Hematopoietic multipotent progenitor cell treated with erythropoietin and hydrocortisone succinate and interleukin-3 and kit ligand, for 15 days (in vitro differentiated cells): ENCODE measurements at regions not wholly inside any gene's neighbourhood (a gene's known extent, or its start where the extent isn't known, plus 50 kb on each side); places are given as distances from the start of the nearest gene placed in this dataset.
"Not testable (repeated sequence)": the region's sequence is repeated elsewhere in the genome, so short reads cannot be mapped to it uniquely, and the experiment has no call there.

ENCODE experiments used
- DNase-seq: peaks from one replicate; pipeline ENCODE4 v3.0.0-alpha.2; 2015; ENCODE audit warnings: low spot score

- DNase-seq = no peak
Observed at GRCh38 chr13:28607187-28607955, 51.6 kb upstream of the POMP start.

DNA sequence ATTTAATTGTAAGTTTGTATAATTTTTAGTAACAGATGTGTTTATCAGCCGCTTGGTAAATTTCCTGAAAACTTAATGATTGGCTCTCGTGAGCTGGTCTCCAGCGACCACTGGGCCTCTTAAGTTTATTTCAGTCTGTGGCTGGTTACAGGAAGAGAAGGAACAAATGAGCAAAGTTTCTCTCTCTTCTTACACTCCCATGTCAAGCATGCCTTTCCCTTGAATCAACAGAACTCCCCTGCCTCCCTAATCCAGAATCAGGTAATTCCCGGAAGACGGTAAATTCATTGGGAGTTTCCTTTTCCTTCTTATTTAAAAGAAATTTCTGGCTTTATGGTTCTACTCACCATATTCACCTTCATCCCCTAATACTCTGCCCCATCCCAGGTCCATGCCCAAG is 52.5 kb upstream of the POMP start:
- no peak for DNase-seq

GRCh38 chr13:28605147-28605546 is 53.8 kb upstream of the POMP start:
- DNase-seq = not testable (repeated sequence)

DNA sequence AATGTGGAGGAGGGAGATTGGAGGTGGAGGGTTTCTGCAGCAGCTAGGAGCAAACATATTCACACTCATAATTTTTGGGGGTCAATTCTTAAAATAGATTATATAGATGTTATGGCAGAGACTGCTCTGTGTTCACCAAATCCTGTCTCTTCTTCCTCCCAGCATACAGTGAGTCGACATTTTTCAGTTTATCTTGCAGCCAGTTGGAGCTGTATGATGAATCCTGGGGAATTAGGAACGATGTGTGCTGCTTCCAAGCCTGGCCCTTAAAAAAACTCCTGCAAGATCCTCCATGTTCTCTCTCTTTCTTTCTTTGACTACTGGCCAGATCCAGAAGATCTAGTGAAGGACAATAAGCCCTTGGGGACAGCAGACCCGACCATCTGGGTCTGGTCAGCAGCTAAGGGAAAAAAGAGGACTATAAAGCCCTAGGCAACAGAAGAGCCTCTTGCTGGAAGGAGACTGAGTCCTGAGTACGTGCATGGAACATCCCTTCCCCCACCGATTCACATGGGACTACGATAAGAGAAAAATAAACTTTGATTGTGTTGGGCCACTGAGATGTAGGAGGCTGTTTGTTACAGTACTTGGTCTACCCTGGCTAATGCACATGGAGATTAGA is 55.8 kb upstream of the POMP start:
- DNase-seq = no peak

DNA sequence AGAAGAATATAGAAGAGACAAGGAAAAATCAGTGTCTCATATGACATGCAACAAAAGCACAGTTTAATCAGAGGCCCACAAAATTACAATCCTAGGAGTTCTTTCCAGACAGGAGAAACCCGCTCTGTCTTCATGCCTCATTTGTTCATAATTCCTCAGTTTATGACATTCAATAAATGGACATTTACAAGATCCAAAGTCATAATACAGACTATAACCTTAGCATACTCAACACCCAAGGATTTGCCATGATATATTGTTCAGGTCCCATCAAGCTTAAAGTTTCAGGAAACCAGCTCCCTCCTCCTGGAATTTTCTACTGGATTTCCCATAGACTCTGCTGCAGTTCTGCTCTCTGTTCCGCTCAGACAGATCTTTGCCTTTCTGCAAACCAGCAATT is 56.4 kb upstream of the POMP start:
- no peak for DNase-seq

GRCh38 chr13:28601581-28601980 is 57.3 kb upstream of the POMP start:
- no peak for DNase-seq

- DNase-seq = no peak
Observed at GRCh38 chr13:28597641-28598040, 61.3 kb upstream of the POMP start.

- DNase-seq = no peak
Observed at GRCh38 chr13:28590461-28590860, 68.5 kb upstream of the POMP start.

DNA sequence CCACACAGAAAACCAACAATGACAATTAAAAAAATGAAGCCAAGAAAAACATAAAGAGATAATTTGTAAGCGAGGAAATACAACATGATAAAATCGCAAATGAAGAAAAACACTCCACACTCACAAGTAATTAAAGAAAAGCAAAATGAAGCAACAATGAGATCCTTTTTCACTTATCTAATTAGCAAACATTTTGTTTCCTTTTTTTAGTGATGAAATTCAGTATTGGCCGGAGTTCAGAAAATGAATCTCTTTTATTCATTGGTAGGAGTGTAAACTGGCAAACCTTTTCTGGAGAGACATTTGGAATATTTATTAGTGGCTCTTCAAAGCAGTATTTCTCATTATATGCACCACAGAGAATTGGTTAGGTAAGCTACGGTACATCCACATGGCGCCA is 70.6 kb upstream of the POMP start:
- DNase-seq = no peak

GRCh38 chr13:28587174-28587540 is 71.8 kb upstream of the POMP start:
- DNase-seq = no peak

GRCh38 chr13:28586439-28587173 is 72.3 kb upstream of the POMP start:
- DNase-seq = no peak

- DNase-seq = no peak
Observed at GRCh38 chr13:28585561-28585960, 73.4 kb upstream of the POMP start.

GRCh38 chr13:28584873-28585381 is 74.0 kb upstream of the POMP start:
- DNase-seq = no peak

GRCh38 chr13:28583651-28584091 is 75.3 kb upstream of the POMP start:
- no peak for DNase-seq

- no peak for DNase-seq
Observed at GRCh38 chr13:28582892-28583240, 76.1 kb upstream of the POMP start.

DNA sequence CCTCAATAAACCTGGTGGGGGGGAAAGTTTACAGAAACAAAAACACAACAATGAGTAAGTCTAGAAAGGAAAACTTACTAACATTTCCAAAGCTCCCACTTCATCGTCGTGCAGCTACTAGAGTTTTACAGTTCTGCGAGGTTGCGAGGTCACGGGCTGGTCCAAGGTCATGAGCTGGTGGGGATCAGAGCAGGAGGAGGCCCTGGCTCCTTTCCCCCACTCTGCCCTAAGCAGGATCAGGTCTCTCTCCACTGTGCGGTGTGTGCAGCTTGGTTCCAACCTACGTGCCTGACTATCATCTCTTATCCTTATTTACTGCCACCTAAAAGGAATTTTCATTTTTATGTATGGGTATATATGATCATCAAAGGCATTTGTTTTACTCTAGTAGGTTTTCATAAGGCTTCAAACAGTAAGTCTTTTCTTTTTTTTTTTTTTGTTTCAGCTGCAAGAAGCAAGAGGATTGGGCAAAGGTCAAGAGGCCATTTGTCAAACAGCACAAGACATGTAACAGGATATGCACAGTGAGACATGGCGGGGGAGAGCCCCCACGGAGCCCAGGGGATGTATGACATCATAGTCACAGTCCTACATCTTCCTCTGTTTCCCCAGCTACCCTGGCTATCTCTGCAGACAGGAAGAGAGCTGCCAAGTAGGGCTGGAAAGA is 76.6 kb upstream of the POMP start:
- DNase-seq = no peak

DNA sequence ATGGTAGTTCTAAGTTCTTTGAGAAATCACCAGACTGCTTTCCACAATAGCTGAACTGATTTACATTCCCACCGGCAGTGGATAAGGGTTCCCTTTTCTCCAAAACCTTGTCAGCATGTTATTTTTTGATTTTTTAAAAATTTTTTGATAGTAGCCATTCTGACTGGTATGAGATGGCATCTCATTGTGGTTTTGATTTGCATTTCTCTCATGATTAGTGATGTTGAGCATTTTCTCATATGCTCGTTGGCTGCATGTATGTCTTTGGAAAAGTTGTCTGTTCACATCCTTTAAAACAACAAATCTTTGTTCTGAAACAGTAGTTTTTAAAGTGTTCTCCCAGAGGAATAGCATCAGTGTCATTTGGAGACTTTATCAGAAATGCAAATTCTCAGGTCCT is 77.5 kb upstream of the POMP start:
- DNase-seq = no peak

GRCh38 chr13:28579736-28580135 is 79.2 kb upstream of the POMP start:
- DNase-seq = no peak

DNA sequence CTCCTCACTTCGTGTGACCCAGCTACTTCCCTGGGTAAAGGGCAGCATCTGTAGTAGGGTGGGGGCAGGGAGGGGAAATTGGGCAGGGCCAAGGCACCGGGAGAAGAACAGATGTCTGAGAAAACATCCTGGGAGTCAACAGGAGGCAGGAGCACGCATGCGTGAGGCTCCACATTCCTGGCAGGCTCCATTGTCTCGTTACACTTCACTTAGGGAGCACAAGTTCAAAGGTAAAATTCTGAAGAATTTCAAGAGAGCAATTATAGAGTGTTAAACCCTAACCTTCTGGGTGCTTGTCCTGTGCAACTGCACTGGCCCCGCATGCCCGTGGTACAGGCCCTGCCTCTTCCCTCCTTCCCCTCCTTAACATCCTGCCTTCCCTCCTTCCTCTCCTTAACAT is 79.6 kb upstream of the POMP start:
- DNase-seq = no peak

DNA sequence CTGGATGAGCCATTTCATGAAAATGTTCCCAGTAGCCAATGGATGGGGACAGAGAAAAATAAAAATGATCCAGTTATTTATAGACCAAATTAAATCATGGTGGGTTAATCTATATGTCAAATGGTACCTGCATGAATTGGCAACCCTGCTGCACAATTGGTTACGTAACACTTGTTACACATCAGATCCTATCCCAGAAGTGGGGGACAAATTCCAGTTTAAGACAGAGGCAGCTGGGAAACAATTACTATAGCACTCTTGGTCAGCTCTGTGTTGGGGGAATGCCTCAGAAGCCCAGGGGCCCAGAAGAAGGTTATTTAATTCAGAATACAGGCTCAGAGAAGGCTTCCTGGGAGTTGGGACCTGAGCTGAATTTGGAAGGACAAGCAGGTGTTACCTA is 81.1 kb upstream of the FLT1 start:
- no peak for DNase-seq

- peak; percentile 5 for DNase-seq
Observed at GRCh38 chr13:28575200-28575599, 80.3 kb upstream of the FLT1 start.

DNA sequence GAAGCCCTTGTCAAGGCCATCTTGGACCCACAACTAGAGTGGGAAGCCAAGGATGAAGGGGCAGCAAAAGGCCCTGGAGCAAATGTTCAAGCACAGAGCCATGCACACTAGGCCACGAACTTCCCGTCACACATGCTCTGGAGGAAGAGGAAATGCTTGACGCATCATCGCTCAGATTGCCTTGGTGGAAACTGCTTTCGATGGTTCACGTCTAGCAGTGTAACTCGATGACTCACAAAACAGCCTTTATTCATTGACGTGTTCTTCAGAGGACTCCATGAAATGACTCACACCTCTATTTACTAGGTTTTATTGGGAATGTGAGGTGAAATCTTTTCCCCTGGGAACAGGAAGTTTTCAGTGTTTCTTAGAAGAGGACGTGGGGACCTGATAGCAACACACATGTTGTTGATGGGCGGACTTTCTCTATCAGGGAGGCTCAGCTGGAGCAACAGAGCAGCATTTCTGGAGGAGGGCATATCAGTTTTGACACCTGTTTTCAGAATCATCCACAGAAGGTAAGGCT is 79.8 kb upstream of the FLT1 start:
- DNase-seq = peak; percentile 49
